Endothelial cell of umbilical vein (primary cell): ENCODE measurements at regions not wholly inside any gene's neighbourhood (a gene's known extent, or its start where the extent isn't known, plus 50 kb on each side); places are given as distances from the start of the nearest gene placed in this dataset.

Experiments
- MAX ChIP-seq: IDR thresholded peaks from 2 replicates; pipeline ENCODE4 v1.6.1; 2011; ENCODE audit not compliant: insufficient read depth, insufficient read length
- TF ChIP-seq, protein P1 (sequence below), 2 donors: IDR thresholded peaks; 1 replicate in 1 of 2; 2 replicates in 1 of 2; pipeline ENCODE4 v1.5.1; 2011; ENCODE audit warnings: low read length in 2 of 2, mild to moderate bottlenecking in 2 of 2, moderate library complexity in 2 of 2, control low read depth in 1 of 2, inconsistent platforms in 1 of 2, low read depth in 1 of 2; ENCODE audit not compliant: insufficient read depth in 1 of 2; ENCODE audit errors: extremely low read depth in 1 of 2

GRCh38 chr2:36245651-36246050 lies 109.9 kb upstream of the CRIM1 start:
- no peak for TF ChIP-seq MAX
- TF ChIP-seq, protein P1, sequence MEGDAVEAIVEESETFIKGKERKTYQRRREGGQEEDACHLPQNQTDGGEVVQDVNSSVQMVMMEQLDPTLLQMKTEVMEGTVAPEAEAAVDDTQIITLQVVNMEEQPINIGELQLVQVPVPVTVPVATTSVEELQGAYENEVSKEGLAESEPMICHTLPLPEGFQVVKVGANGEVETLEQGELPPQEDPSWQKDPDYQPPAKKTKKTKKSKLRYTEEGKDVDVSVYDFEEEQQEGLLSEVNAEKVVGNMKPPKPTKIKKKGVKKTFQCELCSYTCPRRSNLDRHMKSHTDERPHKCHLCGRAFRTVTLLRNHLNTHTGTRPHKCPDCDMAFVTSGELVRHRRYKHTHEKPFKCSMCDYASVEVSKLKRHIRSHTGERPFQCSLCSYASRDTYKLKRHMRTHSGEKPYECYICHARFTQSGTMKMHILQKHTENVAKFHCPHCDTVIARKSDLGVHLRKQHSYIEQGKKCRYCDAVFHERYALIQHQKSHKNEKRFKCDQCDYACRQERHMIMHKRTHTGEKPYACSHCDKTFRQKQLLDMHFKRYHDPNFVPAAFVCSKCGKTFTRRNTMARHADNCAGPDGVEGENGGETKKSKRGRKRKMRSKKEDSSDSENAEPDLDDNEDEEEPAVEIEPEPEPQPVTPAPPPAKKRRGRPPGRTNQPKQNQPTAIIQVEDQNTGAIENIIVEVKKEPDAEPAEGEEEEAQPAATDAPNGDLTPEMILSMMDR (IDR thresholded peaks at IDR 0.05; ENCODE audit: extremely low read depth in 1 of 2, insufficient read depth in 1 of 2, low read depth in 1 of 2, low read length in 2 of 2) = no peak
